GM19238 (cell line): ENCODE measurements at regions not wholly inside any gene's neighbourhood (a gene's known extent, or its start where the extent isn't known, plus 50 kb on each side); places are given as distances from the start of the nearest gene placed in this dataset.

ENCODE experiments used
- DNase-seq: peaks from one replicate; pipeline ENCODE4 v3.0.0; 2011; ENCODE audit warnings: low spot score; ENCODE audit not compliant: insufficient read length

GRCh38 chr6:166728884-166729530, 102.0 kb upstream of the RPS6KA2 start:
- DNase-seq: no peak

GRCh38 chr6:166726201-166726600, 99.2 kb upstream of the RPS6KA2 start:
- no peak for DNase-seq

GRCh38 chr6:166725571-166725970, 98.5 kb upstream of the RPS6KA2 start:
- no peak for DNase-seq

GRCh38 chr6:166724576-166724975, 97.5 kb upstream of the RPS6KA2 start:
- no peak for DNase-seq

- no peak for DNase-seq
Observed at GRCh38 chr6:166722785-166723184, 95.7 kb upstream of the RPS6KA2 start.

- no peak for DNase-seq
Observed at GRCh38 chr6:166721576-166721975, 94.5 kb upstream of the RPS6KA2 start.

- DNase-seq: no peak
Observed at GRCh38 chr6:166720856-166721255, 93.8 kb upstream of the RPS6KA2 start.

GRCh38 chr6:166719019-166719418, 92.0 kb upstream of the RPS6KA2 start:
- no peak for DNase-seq

- DNase-seq: no peak
Observed at GRCh38 chr6:166718516-166718915, 91.5 kb upstream of the RPS6KA2 start.

- DNase-seq: no peak
Observed at GRCh38 chr6:166716910-166717617, 90.0 kb upstream of the RPS6KA2 start.

GRCh38 chr6:166715992-166716391, 88.9 kb upstream of the RPS6KA2 start:
- no peak for DNase-seq

GRCh38 chr6:166715065-166715464, 88.0 kb upstream of the RPS6KA2 start:
- no peak for DNase-seq

- DNase-seq: no peak
Observed at GRCh38 chr6:166714581-166714980, 87.5 kb upstream of the RPS6KA2 start.

- DNase-seq: no peak
Observed at GRCh38 chr6:166714187-166714510, 87.1 kb upstream of the RPS6KA2 start.

- DNase-seq: no peak
Observed at GRCh38 chr6:166713434-166714186, 86.6 kb upstream of the RPS6KA2 start.

- DNase-seq: no peak
Observed at GRCh38 chr6:166712286-166713228, 85.5 kb upstream of the RPS6KA2 start.

- no peak for DNase-seq
Observed at GRCh38 chr6:166710084-166710483, 83.0 kb upstream of the RPS6KA2 start.

GRCh38 chr6:166708460-166708859, 81.4 kb upstream of the RPS6KA2 start:
- DNase-seq: no peak

- DNase-seq: no peak
Observed at GRCh38 chr6:166707045-166707444, 80.0 kb upstream of the RPS6KA2 start.

- DNase-seq: no peak
Observed at GRCh38 chr6:166705069-166705468, 78.0 kb upstream of the RPS6KA2 start.

- no peak for DNase-seq
Observed at GRCh38 chr6:166704171-166704570, 77.1 kb upstream of the RPS6KA2 start.
